IPS DF 4.7 (cell line): ENCODE measurements at regions not wholly inside any gene's neighbourhood (a gene's known extent, or its start where the extent isn't known, plus 50 kb on each side); places are given as distances from the start of the nearest gene placed in this dataset.

Experiments used
- DNase-seq: peaks from one replicate; pipeline ENCODE4 v3.0.0-alpha.2; 2013; ENCODE audit warnings: low spot score; ENCODE audit errors: extremely low read depth

- no peak for DNase-seq
Observed at GRCh38 chr5:9698125-9698826, 68.1 kb upstream of the TAS2R1 start.

- no peak for DNase-seq
Observed at GRCh38 chr5:9692576-9692975, 62.4 kb upstream of the TAS2R1 start.

- no peak for DNase-seq
Observed at GRCh38 chr5:9691261-9691660, 61.1 kb upstream of the TAS2R1 start.

GRCh38 chr5:9690751-9691150 is 60.6 kb upstream of the TAS2R1 start:
- no peak for DNase-seq

- DNase-seq: no peak
Observed at GRCh38 chr5:9686216-9686615, 56.1 kb upstream of the TAS2R1 start.

GRCh38 chr5:9681706-9682105 is 51.6 kb upstream of the TAS2R1 start:
- DNase-seq: no peak
